ENCODE measurements at regions not wholly inside any gene's neighbourhood (a gene's known extent, or its start where the extent isn't known, plus 50 kb on each side); places are given as distances from the start of the nearest gene placed in this dataset.
A peak's percentile ranks its signal among the peaks of the same experiment; 100 is the strongest.

GRCh38 chr5:88613051-88613450 is 269.9 kb downstream of the MEF2C start:
- no peak for DNase-seq

GRCh38 chr5:88610586-88610985 is 272.4 kb downstream of the MEF2C start:
- no peak for DNase-seq

GRCh38 chr5:88607492-88607891 is 275.5 kb downstream of the MEF2C start:
- DNase-seq: no peak

GRCh38 chr5:88606626-88607025 is 276.4 kb downstream of the MEF2C start:
- DNase-seq: no peak

GRCh38 chr5:88606173-88606572 is 276.8 kb downstream of the MEF2C start:
- DNase-seq: no peak

- DNase-seq: no peak
Observed at GRCh38 chr5:88602584-88602983, 280.4 kb downstream of the MEF2C start.

GRCh38 chr5:88594441-88594840 is 288.5 kb downstream of the MEF2C start:
- no peak for DNase-seq

- DNase-seq: no peak
Observed at GRCh38 chr5:88588609-88589008, 294.4 kb downstream of the MEF2C start.

GRCh38 chr5:88583471-88583870 is 299.5 kb downstream of the MEF2C start:
- no peak for DNase-seq

GRCh38 chr5:88558366-88558765 is 289.7 kb upstream of the TMEM161B start:
- no peak for DNase-seq

GRCh38 chr5:88557881-88558280 is 289.2 kb upstream of the TMEM161B start:
- no peak for DNase-seq

GRCh38 chr5:88557131-88557530 is 288.5 kb upstream of the TMEM161B start:
- DNase-seq: no peak

GRCh38 chr5:88556406-88556805 is 287.8 kb upstream of the TMEM161B start:
- DNase-seq: no peak

GRCh38 chr5:88555674-88556073 is 287.0 kb upstream of the TMEM161B start:
- DNase-seq: peak; percentile 54

- no peak for DNase-seq
Observed at GRCh38 chr5:88553986-88554385, 285.3 kb upstream of the TMEM161B start.

GRCh38 chr5:88553136-88553875 is 284.7 kb upstream of the TMEM161B start:
- no peak for DNase-seq

GRCh38 chr5:88552426-88552825 is 283.8 kb upstream of the TMEM161B start:
- no peak for DNase-seq

GRCh38 chr5:88551724-88552345 is 283.2 kb upstream of the TMEM161B start:
- DNase-seq: peak; percentile 73

GRCh38 chr5:88550736-88551135 is 282.1 kb upstream of the TMEM161B start:
- DNase-seq: no peak

GRCh38 chr5:88548136-88548805 is 279.6 kb upstream of the TMEM161B start:
- no peak for DNase-seq

GRCh38 chr5:88545338-88545737 is 276.7 kb upstream of the TMEM161B start:
- DNase-seq: no peak

GRCh38 chr5:88544671-88545070 is 276.0 kb upstream of the TMEM161B start:
- no peak for DNase-seq

- no peak for DNase-seq
Observed at GRCh38 chr5:88544136-88544645, 275.5 kb upstream of the TMEM161B start.

GRCh38 chr5:88542786-88543185 is 274.1 kb upstream of the TMEM161B start:
- no peak for DNase-seq
